OCI-LY3 (cell line): ENCODE measurements at regions not wholly inside any gene's neighbourhood (a gene's known extent, or its start where the extent isn't known, plus 50 kb on each side); places are given as distances from the start of the nearest gene placed in this dataset.

ENCODE experiments used
- H2AFZ ChIP-seq: fragments of 200-600, 300-600 bp; shearing (Covaris generic); 2 replicates; pipeline ENCODE4 v1.6.0; 2014; ENCODE audit warnings: antibody characterized with exemption, low read depth, low read length
- H3K27ac ChIP-seq: fragments of 200-600, 300-600 bp; sonication (generic); 2 replicates; pipeline ENCODE4 v1.5.1; 2014; ENCODE audit warnings: mild to moderate bottlenecking, low read length, moderate library complexity, mixed read lengths
- H3K27me3 ChIP-seq: fragments of 200-600, 300-600 bp; sonication (generic); 2 replicates; pipeline ENCODE4 v1.6.1; 2014; ENCODE audit warnings: low read depth, low read length, mixed read lengths
- H3K36me3 ChIP-seq: fragments of 200-600, 300-600 bp; sonication (generic); replicated peaks from 2 replicates; pipeline ENCODE3; 2014; ENCODE audit warnings: low read depth, low read length, mixed read lengths
- H3K4me1 ChIP-seq: fragments of 300-600, 200-600 bp; sonication (generic); 2 replicates; pipeline ENCODE4 v1.6.1; 2014; ENCODE audit warnings: low read length, mixed read lengths
- H3K4me2 ChIP-seq: fragments of 200-600, 300-600 bp; sonication (generic); 2 replicates; pipeline ENCODE4 v1.6.1; 2014; ENCODE audit warnings: low read length, mixed read lengths
- H3K4me3 ChIP-seq: fragments of 300-600, 200-600 bp; sonication (generic); 2 replicates; pipeline ENCODE4 v1.5.1; 2014; ENCODE audit warnings: antibody characterized with exemption, mild to moderate bottlenecking, low read length, moderate library complexity
- H3K79me2 ChIP-seq: fragments of 300-600, 200-600 bp; shearing (Covaris generic); 2 replicates; pipeline ENCODE4 v1.6.1; 2014; ENCODE audit warnings: mild to moderate bottlenecking, low read length, mixed read lengths
- H3K9ac ChIP-seq: fragments of 300-600, 200-600 bp; shearing (Covaris generic); 2 replicates; pipeline ENCODE4 v1.6.0; 2014; ENCODE audit warnings: mild to moderate bottlenecking, low read length, moderate library complexity
- H3K9me3 ChIP-seq: fragments of 200-600, 300-600 bp; shearing (Covaris generic); 2 replicates; pipeline ENCODE4 v1.6.1; 2014; ENCODE audit warnings: low read length, mixed read lengths; ENCODE audit not compliant: insufficient read depth
- H4K20me1 ChIP-seq: fragments of 200-600, 300-600 bp; sonication (generic); 2 replicates; pipeline ENCODE4 v1.6.1; 2016; ENCODE audit warnings: low read length, mixed read lengths; ENCODE audit not compliant: insufficient read depth
- CTCF ChIP-seq: fragments of 200-600, 300-600 bp; sonication (generic); IDR thresholded peaks from 2 replicates; pipeline ENCODE4 v1.5.1; 2014; ENCODE audit warnings: antibody characterized with exemption, low read length, low read depth
- EZH2phosphoT487 ChIP-seq: fragments of 200-600 bp; shearing (Covaris generic); IDR thresholded peaks from 2 replicates; pipeline ENCODE4 v1.6.1; 2018; ENCODE audit warnings: antibody characterized with exemption, mixed run types, low read depth

- no peak overlapping the region for H2AFZ ChIP-seq
- no peaks in the 10 kb centered on the region for H3K4me1 ChIP-seq
- H3K36me3 ChIP-seq: no peaks in the 10 kb centered on the region
- H3K27me3 ChIP-seq: 0 out of 2 replicates have a peak, but pooled peaks cover 2% of the 10 kb centered on the region
- TF ChIP-seq CTCF (no peak), EZH2phosphoT487 (no peak)
- H3K27ac ChIP-seq: no peak overlapping the region
- no peaks in the 10 kb centered on the region for H3K9me3 ChIP-seq
- H3K4me2 ChIP-seq: no peak overlapping the region
- H3K79me2 ChIP-seq: no peaks in the 10 kb centered on the region
- H3K4me3 ChIP-seq: no peak overlapping the region
- no peaks in the 10 kb centered on the region for H4K20me1 ChIP-seq
- H3K9ac ChIP-seq: no peak overlapping the region
Measured at GRCh38 chr13:27853861-27854260, 61.6 kb downstream of the GSX1 start.

GRCh38 chr13:27854606-27855005 lies 62.3 kb downstream of the GSX1 start:
- Histone ChIP-seq H3K4me3 (no peak overlapping the region), H3K9ac (no peak overlapping the region), H3K27me3 (peaks cover 8% of the 10 kb centered on the region; the same call in 1 of the 2 replicates), H3K4me1 (no peaks in the 10 kb centered on the region), H2AFZ (no peak overlapping the region), H3K4me2 (no peak overlapping the region), H3K27ac (no peak overlapping the region), H4K20me1 (no peaks in the 10 kb centered on the region), H3K36me3 (no peaks in the 10 kb centered on the region), H3K79me2 (no peaks in the 10 kb centered on the region), H3K9me3 (no peaks in the 10 kb centered on the region)
- no peak for TF ChIP-seq EZH2phosphoT487
- TF ChIP-seq CTCF: no peak

GRCh38 chr13:27855381-27855780 lies 63.1 kb downstream of the GSX1 start:
- Histone ChIP-seq H3K27ac (no peak overlapping the region), H3K79me2 (no peaks in the 10 kb centered on the region), H2AFZ (no peak overlapping the region), H3K9ac (no peak overlapping the region), H3K4me3 (no peak overlapping the region), H3K36me3 (no peaks in the 10 kb centered on the region), H3K27me3 (peaks cover 15% of the 10 kb centered on the region), H4K20me1 (no peaks in the 10 kb centered on the region), H3K9me3 (no peaks in the 10 kb centered on the region), H3K4me2 (no peak overlapping the region), H3K4me1 (no peaks in the 10 kb centered on the region)
- no peak for TF ChIP-seq EZH2phosphoT487
- no peak for TF ChIP-seq CTCF

GRCh38 chr13:27857282-27857681 lies 62.5 kb upstream of the PDX1 start:
- TF ChIP-seq CTCF (no peak), EZH2phosphoT487 (no peak)
- Histone ChIP-seq H3K79me2 (no peaks in the 10 kb centered on the region), H3K4me1 (peaks cover under 1% of the 10 kb centered on the region; the same call in 1 of the 2 replicates), H3K36me3 (no peaks in the 10 kb centered on the region), H3K27ac (no peak overlapping the region), H3K27me3 (peaks cover 18% of the 10 kb centered on the region), H4K20me1 (no peaks in the 10 kb centered on the region), H3K9me3 (no peaks in the 10 kb centered on the region), H3K9ac (no peak overlapping the region), H2AFZ (no peak overlapping the region), H3K4me3 (no peak overlapping the region), H3K4me2 (no peak overlapping the region)
